NCI-H2196 (cell line): ENCODE measurements at regions not wholly inside any gene's neighbourhood (a gene's known extent, or its start where the extent isn't known, plus 50 kb on each side); places are given as distances from the start of the nearest gene placed in this dataset.
"Not testable (repeated sequence)": the region's sequence is repeated elsewhere in the genome, so short reads cannot be mapped to it uniquely, and the experiment has no call there.

Source experiments
- DNase-seq: peaks from one replicate; lab custom pipeline; 2025; ENCODE audit not compliant: unreplicated experiment; lab: John Stamatoyannopoulos, UW

DNA sequence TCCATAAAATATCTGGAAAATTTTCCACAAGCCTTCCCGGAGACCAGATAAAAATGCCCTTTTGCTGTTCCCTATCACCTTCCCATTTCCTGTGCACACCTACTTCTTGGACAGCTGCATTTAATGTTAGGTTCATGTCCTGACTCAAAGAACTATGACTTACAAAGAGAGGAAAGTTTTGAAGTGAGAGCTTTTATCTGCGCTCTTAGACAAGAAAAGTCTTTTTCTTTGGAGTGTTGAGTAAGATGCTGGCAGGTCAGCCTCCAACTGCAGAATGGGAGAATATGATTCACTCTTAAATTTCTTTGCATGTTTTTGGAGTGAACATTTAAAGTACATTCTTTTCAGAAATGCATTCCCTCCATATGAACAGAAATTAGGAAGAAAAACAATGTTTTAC is 147.3 kb upstream of the DPH6 start:
- no peak for DNase-seq

DNA sequence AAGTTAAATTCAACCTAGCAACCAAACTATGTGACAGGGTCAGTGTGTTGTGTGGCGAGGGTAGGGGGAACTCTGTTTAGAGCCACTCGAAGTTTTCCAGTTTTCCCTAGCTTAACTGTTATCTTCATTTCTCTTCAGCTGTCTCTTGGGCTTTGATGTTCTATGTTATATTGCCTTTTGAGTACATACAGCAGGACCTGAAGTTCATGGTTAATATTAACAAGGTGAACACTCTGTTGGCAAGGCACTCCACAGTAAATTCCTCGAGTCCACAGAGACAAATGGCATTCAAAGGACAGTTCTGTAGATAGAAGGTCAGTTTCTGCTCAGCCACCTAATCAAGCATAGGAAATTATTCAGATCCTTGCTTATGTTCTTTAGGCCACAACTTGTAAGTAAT is 147.9 kb upstream of the DPH6 start:
- no peak for DNase-seq

DNA sequence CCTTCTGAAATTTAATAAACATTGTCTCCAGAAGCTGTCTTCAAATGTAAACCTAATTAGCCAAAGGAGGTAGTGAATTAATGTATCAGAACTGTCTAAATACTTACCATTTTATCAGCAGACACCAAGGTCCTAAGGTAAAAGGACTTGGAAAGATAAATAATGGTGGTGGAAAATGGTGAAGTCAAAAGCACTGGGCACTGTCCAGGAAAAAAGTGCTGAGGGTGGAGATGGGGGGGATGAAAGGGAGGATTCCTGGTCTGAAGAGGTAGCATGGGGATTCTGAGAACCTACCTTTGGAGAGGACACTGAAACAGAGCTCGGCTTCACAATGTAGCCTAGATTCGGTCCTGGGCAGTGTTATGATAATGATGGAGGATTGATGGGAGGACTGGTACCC is 149.0 kb upstream of the DPH6 start:
- no peak for DNase-seq

DNA sequence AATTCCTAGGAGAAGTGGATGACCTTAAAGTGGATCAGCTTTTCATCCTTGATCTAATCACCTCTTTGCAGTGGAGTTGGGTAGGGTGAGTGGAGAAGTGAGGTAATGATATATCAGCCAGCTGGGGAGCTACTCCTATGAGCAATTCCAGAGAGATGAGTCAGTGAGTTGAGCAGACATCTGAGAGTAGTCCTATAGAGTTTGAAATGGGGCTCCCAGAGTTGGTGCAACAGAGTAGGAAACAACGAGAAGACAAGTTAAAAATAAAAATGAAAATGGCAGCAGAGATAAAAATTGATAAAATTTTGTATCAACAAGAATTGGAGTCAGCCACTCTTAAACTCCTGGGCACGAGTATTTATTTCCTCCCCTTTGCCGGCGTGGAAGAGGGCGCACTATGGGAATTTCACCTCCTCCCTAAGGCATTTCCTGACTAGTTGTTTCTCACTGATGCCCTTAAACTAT is 150.8 kb upstream of the DPH6 start:
- DNase-seq: no peak

DNA sequence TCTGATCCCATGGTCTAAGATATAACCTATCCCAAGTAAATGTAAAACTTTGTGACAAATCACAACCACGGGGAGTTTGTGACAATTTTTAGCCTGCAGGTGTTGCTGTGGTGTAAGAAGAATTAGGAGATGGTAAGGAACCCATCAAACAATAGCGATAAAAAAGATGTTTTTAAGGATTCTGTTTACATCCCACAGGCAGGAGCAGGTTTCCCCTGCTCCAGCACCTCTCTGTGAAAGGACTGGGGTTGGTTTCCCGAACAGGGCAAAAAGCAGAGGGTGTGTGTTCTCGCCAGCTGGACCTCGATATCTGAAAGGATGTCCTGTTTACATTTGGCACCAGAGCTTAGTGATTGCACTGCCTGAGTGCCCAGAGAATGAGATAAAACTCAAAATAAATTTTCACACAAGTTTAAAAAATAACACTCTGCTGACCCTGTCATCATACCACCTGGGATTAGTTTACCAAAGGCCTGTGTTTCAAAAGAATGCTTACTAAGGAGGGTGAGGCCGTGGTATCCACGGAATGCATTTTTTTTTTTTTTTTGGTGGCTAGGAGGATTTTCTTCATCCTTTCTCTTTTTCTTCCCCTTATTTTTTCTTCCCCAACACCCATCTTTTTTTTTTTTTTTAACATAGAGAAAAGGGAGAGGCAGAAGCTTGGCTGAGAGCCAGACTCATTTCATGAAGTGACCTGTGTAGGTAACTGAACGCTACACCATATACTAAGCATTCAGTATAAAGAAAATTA is 151.8 kb upstream of the DPH6 start:
- DNase-seq: no peak

DNA sequence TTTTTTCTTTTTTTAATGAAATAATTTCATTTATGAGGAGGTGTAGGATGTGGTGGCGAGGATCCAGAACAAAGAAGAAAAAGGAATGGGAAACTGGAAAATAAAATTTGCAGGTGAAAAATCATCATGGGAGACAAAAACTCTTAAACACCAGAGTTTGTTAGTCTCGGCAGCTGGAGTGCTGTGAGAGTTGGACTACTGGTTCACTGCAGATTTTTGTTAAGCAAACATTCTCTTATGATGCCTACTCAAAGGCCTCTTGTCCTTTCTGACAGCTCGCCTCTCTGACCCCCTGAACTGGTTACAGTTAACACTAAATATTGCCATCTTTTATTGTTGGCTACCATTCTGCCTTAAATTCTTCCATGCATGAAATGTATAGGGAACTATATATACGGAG is 152.4 kb upstream of the DPH6 start:
- DNase-seq: no peak

DNA sequence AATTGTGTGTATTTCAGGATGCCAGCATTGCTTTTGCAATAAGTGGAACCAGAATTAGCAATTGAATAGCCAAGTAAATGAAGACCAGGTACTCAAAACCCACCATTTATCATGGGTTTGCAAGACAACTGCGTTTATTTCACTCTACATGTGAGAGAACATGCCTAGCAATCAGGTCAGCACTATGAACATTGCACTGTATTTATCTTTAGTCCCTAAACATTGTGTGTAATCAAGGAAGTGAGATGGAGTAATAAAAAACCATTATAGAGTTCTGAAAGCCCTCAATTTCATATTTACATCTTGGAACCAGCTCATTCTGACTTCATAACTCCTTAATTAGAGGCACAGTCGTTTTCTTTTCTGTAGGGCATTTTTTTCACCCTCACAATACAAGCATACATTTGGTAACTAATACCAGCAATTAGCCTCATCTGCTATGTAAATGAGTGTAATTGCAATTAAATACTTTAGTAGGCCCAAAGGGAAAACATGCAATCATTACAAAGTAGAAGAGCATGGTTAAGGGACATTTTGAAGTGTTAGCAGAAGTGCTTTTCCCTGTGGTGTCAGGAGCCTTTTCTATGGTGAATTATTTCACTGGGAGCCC is 153.1 kb upstream of the DPH6 start:
- DNase-seq: no peak

DNA sequence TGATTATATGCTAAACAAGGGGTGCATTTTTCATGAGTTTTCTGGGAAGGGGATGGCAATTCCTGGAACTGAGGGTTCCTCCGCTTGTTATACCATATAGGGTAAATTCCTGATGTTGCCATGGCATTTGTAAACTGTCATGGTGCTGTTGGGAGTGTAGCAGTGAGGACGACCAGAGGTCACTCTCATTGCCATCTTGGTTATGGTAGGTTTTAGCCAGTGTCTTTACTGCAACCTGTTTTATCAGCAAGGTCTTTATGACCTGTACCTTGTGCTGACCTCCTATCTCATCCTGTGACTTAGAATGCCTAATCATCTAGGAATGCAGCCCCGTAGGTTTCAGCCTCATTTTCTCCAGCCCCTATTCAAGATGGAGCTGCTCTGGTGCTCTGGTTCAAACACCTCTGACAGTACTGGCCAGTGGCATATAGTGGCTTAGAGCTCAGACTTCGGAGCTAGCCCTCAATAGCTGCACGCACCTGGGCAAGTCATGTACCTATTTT is 154.2 kb upstream of the DPH6 start:
- not testable (repeated sequence) for DNase-seq

DNA sequence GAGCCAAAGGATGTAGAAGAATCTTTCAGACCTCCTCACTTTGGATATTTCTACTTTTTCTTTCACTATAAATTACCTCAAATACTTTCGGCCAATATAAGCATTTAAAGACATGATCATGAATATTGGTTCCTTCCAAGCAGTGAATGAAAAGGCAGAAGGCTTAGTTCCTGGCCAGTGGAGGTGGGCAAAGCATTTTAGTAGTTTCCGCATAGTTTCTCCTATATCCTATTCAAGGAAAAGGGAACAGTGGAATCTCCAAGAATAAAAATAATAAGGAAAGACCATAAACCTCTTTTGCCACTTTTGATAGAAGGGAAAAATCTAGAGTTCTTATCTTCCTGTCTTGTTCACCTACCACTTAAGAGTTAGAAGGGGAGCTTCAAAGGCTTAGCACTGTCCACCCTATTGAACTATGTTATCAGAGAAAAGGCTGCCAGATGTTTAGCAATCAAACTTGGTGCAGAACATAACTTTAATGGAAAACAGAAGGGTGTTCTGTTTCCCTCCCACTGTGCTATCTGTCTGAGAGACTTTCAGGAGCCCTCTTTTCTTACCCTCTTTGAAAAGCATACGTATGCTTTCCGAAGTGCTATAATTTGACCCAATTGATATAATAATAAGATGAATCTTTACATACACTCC is 155.6 kb upstream of the DPH6 start:
- DNase-seq: no peak

DNA sequence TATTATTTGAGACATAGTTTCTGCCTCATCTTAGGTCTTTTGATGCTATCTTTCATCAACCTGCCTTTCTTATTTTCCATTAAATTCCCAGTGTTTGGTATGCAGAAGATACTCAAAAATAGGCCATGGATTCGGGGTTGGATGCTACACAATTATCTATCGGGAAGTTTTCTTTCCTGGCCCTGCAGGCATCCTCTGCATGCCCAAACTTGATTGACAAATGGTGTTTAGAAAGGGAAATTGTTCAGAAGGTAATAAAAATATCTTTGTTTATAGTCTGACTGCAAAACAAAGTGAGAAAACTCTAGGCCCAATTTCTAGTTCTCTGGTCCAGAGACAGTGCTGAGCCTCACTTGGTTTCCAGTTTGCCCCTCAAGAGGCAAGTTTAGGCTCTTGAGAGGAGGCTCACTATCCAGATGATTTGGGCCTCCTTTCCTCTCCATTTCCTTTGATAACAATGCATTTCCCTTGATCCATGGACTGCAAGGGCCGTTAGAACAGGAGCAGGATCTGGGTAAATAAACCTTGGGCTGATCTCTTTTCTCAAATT is 157.1 kb upstream of the DPH6 start:
- DNase-seq: no peak

DNA sequence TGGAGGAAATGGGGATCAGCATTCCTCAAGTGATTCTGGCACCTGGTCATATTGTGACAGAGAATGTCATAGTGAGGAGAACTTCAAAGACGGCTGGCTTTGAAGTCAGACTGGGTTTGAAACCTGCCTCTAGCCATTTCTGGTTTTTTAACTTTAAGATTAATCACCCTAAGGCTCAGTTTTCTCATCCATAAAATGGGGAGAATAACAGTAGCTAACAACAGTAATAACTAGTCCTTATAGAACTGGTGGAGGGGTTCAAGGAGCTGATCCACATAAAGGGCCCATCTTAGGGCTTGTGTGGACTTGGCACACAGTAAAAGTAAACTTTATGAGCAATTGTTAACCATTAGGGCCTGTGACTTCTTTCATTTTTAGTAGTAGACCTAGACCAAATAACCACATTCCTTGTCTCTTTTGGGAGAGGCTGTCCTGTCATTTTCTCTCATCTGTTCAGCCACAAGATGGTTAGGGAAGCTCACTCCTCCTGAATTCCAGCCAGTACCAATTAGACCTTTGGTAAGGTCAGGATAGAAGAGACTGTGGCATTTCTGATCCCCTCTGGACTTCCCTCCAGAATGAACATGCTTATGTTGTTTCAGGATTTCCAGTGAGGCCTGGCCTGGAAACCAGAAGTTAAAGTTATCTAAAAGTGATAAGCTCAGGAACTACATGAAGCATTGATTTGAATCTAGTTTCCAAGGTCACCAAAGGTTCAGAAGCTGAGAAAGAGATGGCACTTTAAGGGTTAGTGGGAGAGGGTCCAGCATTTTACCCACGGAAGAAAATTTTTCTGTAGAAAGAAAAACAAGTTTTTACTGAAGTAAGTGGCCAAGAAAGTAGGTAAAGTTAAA is 159.3 kb upstream of the DPH6 start:
- DNase-seq: no peak

DNA sequence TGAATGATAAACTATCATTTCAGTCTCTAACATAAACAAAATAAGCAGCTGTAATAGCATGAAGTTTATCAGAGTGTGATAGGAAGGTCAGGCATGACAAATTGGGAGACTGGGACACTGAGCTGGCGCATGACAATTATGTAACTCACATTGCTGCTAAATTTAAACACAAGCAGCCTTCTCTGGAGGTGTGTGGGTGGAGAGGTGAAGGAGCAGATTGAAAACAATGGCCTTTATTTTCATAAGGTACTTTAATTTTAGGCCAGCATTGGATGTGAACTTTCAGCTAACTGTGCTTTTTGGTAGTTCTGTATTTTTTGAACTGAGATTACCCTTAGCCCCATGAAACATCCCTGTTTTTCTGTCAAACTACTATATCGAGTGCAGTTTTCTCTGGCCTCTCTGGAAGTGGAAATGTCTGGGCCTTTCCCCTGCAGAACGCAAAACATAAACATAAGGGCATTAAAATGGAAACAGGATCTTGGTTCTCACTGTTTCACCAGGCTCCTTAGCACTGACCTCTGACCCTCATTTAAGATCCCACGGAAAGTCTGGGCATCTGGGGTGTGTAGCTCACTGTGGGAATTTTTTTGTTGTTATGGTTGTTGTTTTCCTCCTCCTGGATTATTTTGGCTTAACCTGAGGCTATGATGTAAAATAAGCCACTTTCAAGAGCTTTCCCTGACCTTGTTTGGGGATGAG is 160.1 kb upstream of the DPH6 start:
- no peak for DNase-seq

DNA sequence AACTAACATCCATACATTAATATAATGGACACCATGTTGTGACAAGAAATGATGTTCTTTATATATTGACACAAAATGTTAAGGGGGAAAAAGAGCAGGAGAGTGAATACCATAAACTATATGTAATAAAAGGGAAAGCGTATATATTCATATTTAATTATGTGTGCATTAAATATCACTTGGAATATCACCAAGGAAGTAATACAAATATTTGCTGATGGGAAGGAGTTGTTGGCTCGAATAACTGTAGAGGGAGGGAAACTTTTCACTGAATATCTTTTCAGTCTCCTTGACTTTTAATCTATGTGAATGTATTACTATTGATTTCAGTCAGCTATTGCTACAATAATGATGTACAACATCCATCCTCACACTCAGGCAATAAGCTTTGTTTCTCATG is 167.0 kb upstream of the DPH6 start:
- DNase-seq: no peak

DNA sequence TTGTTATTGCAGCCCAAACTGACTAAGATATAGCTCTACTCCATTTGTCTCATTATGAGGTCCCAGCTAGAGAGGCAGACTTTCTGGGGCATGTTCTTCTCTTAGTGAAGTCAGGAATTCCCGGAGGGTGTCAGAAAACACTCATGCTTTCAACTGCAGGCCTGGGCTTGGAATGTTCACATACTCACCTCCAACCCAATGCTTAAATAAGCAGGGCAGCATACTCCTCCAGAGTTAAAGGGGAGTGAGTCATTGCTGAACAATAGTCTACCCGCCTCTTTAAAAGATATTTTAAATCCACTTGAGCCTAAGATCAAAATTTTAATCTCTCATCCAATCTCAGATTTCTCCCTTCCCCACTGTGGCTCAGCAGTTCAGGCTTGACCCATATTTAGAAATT is 167.8 kb upstream of the DPH6 start:
- no peak for DNase-seq

DNA sequence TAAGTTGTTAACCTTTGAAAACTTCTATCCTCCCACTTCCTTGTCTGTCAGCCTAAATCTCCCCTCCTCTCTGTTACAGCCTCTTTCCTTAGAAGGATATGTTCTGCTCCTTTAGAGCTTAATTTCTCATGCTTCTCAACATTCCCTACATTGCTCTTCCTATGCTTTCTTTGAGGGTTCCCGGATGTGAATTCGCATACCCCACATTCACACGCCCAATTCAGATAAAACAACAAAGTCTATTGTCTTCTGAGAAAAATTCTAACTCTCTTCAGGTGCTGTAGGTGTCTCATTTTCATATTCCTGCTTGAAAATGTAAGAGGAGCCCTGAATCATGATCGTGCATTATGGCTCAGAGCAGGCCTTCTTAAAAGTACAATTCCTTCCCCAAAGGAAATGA is 171.8 kb upstream of the DPH6 start:
- no peak for DNase-seq

DNA sequence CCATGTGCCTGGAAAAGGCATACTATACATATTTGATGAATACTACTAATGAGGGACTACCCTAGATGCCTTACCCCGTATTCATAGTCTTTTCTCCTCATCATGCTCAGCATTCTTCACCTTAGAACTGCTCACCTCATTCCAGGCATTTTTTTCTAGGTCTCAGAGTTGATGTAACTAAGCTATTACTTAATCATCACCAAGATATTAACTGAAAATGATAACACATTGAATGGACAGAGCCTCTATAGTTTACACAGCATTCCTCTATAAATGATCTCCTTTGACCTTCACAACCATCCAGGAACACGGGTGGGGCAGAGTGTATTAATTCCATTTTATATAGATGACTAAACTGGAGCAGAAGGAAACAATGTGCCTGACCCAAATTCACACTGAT is 174.1 kb upstream of the DPH6 start:
- DNase-seq: no peak

DNA sequence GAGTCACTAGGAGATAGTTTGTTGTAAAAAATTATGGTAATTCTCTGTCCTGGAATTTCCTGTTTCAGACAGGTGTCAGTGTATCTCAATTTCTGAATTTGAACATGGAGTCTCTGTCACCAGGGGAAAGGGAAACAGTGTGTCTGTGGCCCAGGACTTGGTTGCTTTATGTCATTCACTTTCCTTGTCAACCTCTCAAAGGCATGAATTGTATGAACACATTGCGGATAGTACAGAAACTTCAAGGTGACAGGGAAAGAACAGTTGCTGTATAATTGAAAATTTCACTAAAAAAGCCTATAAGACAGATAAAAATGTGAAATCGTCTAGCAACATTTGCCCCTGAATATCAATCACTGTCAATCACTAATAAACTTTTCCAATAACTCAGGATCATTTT is 175.0 kb upstream of the DPH6 start:
- no peak for DNase-seq

DNA sequence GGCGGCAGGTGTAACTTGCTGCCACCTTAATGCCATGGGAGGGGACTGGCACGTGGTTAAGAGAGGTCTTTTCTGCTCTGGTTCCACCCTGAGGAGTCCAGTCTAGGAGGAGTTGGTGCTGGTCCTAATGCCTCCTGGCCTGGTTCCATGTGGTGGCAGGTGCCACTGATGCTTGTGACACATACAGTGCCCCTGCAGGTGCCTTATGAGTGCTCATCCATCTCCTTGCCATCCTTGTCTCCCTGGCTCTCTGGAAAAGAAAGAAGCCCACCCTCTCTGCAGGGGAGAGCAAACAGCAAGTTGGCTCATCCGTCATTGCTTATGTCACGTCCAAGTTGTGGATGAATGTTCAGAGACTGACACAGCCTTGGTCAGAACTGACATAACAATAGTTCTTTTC is 175.8 kb upstream of the DPH6 start:
- no peak for DNase-seq

DNA sequence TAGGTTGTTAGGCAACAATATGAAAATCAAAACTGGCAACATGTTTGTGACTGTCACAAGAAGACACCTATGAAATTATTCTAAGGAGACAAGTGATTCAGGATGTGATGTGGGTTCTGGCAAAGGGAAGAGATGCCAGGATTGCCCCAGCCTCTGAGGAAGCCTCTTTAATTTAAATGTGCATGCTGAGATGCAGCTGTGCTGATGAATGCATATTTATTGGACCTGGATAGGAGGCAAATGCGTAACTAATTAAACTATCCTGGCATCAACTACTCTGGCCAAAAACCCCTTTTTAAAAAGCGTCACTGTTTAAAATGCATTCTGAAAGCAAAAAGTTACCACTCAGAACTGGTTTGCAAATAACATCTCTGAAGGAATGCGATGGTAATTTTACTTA is 176.5 kb upstream of the DPH6 start:
- no peak for DNase-seq

DNA sequence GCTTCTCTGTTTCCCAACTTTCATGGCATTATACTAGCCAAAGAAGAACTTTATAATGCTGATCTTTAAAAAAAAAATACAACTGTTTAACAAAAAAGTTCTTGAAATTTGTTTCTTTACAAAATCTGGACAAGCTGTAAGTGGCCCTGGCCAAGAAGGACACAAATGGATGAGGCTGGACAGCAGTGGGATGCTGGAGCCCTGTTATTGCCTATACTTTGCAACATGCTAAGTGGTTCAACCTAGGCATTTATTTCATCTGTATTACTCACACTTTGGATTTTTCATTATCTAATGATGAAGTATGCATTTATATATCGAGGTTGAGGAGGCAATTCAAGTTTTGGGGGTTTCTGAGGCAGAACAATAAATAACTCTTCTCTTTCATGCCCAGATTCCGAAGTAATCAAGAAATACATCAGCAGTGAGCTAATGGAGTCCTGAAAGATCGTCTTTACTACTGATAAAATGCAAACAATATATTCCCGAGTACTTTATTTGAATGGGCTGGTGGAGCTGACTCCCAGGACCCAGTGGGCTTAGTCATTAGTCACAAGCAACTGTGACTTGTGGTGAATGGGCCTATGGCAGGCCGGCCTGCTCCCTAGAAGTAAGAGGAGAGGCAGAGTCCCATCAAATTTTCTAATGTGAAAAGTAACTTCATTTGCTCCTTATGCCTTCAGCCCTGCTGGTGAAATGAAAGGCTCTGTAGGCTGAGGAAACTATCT is 177.3 kb upstream of the DPH6 start:
- no peak for DNase-seq
